HCT116 (cell line): ENCODE measurements at regions not wholly inside any gene's neighbourhood (a gene's known extent, or its start where the extent isn't known, plus 50 kb on each side); places are given as distances from the start of the nearest gene placed in this dataset.

Source experiments
- EZH2 ChIP-seq: fragments of 200-600 bp; sonication (generic); IDR thresholded peaks from 2 replicates; pipeline ENCODE4 v1.6.1; 2017; ENCODE audit warnings: antibody characterized with exemption, mixed run types
- JUND ChIP-seq: IDR thresholded peaks from 2 replicates; pipeline ENCODE4 v1.6.1; 2012
- POLR2A ChIP-seq: IDR thresholded peaks from 2 replicates; pipeline ENCODE4 v1.7.0; 2011; ENCODE audit warnings: borderline replicate concordance; ENCODE audit not compliant: insufficient read depth, insufficient read length; ENCODE audit errors: extremely low read depth
- POLR2AphosphoS5 ChIP-seq: IDR thresholded peaks from 2 replicates; pipeline ENCODE4 v1.6.1; 2011; ENCODE audit warnings: mild to moderate bottlenecking, low read depth, low read length, moderate library complexity
- RAD21 ChIP-seq: IDR thresholded peaks from 2 replicates; pipeline ENCODE4 v1.6.1; 2012; ENCODE audit warnings: low read depth, mild to moderate bottlenecking
- REST ChIP-seq: IDR thresholded peaks from 2 replicates; pipeline ENCODE4 v1.6.1; 2012; ENCODE audit warnings: low read depth
- SP1 ChIP-seq: IDR thresholded peaks from 2 replicates; pipeline ENCODE4 v1.6.1; 2012; ENCODE audit warnings: low read depth
- ZNF274 ChIP-seq: fragments of 200-500 bp; sonication (Bioruptor generic); IDR thresholded peaks from 2 replicates; pipeline ENCODE4 v1.6.1; 2014; ENCODE audit warnings: mild to moderate bottlenecking, low read depth, low read length, inconsistent platforms
- TF ChIP-seq, protein P1 (sequence below), 3 experiments: fragments of 200-600 bp in 1 of 3; sonication (generic) in 1 of 3; IDR thresholded peaks in 2 of 3; conservative IDR thresholded peaks in 1 of 3; 2 replicates each; pipeline ENCODE4 v1.5.1; 2012 to 2017; ENCODE audit warnings: low read depth in 2 of 3, low read length in 2 of 3, antibody characterized with exemption in 1 of 3, borderline replicate concordance in 1 of 3, control low read depth in 1 of 3, mild to moderate bottlenecking in 1 of 3, mixed read lengths in 1 of 3, mixed run types in 1 of 3, moderate library complexity in 1 of 3; ENCODE audit not compliant: insufficient read depth in 1 of 3
- TF ChIP-seq, protein P2 (sequence below): IDR thresholded peaks from 2 replicates; pipeline ENCODE4 v1.6.1; 2012

DNA sequence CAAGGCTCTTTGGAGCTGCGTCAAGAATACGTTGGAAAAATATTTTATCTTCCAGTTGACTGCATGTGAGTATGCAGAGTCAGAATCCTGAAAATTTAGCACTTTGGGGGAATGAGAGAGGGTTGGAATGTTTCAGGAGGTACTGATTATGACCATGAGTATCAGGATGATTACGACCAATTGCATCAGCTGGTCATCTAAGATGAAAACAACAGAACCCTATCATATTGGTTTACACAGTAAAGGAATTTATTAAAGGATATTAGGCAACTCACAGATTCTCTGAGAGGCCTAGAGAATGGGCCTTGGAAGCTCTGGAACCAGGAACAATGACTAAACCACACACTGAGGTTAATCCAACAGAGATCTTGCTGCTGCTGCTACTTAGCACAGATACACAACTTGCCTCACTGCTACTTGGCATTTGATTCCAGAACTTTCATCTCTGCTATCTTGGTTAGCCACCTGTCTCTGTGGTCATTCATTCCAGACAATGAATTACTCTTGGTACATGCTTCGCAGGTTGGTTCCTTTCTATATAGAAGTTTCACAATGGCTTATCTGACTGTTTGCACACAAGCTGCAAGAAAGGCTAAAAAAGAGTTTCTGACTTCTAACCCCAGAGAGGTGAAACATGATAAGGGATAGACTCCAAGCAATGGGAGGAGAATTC is 68.0 kb upstream of the CTTNBP2 start:
- TF ChIP-seq POLR2AphosphoS5 (no peak), RAD21 (no peak), SP1 (no peak), EZH2 (no peak), POLR2A (no peak), JUND (no peak), REST (no peak), ZNF274 (no peak)
- TF ChIP-seq, protein P1, sequence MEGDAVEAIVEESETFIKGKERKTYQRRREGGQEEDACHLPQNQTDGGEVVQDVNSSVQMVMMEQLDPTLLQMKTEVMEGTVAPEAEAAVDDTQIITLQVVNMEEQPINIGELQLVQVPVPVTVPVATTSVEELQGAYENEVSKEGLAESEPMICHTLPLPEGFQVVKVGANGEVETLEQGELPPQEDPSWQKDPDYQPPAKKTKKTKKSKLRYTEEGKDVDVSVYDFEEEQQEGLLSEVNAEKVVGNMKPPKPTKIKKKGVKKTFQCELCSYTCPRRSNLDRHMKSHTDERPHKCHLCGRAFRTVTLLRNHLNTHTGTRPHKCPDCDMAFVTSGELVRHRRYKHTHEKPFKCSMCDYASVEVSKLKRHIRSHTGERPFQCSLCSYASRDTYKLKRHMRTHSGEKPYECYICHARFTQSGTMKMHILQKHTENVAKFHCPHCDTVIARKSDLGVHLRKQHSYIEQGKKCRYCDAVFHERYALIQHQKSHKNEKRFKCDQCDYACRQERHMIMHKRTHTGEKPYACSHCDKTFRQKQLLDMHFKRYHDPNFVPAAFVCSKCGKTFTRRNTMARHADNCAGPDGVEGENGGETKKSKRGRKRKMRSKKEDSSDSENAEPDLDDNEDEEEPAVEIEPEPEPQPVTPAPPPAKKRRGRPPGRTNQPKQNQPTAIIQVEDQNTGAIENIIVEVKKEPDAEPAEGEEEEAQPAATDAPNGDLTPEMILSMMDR (IDR thresholded peaks at IDR 0.05 in 2 of 3, conservative IDR thresholded peaks at IDR 0.05 in 1 of 3; ENCODE audit: borderline replicate concordance in 1 of 3, insufficient read depth in 1 of 3, low read depth in 2 of 3, low read length in 2 of 3): no peak
- TF ChIP-seq, protein P2, sequence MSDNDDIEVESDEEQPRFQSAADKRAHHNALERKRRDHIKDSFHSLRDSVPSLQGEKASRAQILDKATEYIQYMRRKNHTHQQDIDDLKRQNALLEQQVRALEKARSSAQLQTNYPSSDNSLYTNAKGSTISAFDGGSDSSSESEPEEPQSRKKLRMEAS: no peak
